ENCODE measurements at regions not wholly inside any gene's neighbourhood (a gene's known extent, or its start where the extent isn't known, plus 50 kb on each side); places are given as distances from the start of the nearest gene placed in this dataset.

DNA sequence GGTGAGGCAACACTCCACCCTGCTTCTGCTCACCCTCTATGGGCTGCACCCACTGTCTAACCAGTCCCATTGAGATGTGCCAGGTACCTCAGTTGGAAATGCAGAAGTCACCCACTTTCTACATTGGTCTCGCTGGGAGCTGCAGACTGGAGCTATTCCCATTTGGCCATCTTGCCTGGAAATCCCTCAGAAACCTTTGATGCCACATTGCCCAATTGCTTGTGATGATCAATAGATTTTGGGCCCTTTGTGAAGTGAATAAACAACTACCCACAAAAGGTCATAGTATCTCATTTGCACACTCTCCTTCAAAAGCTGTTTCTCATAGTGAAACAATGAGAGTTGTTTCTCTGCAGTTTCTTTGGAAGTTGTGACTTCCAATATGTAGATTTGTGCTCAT is 742.9 kb downstream of the INHBA start:
- no peak for DNase-seq
- no peaks in the 10 kb centered on the region for H3K23me2 ChIP-seq (ENCODE audit: insufficient read length, low read depth, low read length, poor library complexity, severe bottlenecking)
- no peak overlapping the region for H2BK15ac ChIP-seq (ENCODE audit: low read depth, low read length)
- no peak overlapping the region for H3K4me2 ChIP-seq (ENCODE audit: insufficient read depth, insufficient read length, low read length)
- H3K9ac ChIP-seq (ENCODE audit: extremely low read depth, insufficient read length, low read length), result no peak overlapping the region
- no peak overlapping the region for H3K14ac ChIP-seq (ENCODE audit: insufficient read depth, low read length)
- H2BK12ac ChIP-seq (ENCODE audit: insufficient read length, low read depth, low read length), result no peak overlapping the region
- no peaks in the 10 kb centered on the region for H3K4me1 Mint-ChIP-seq
- no peak overlapping the region for H2AK5ac ChIP-seq (ENCODE audit: insufficient read length, low read length)
- H3K4me1 ChIP-seq (ENCODE audit: insufficient read depth, low read length), result no peaks in the 10 kb centered on the region
- no peaks in the 10 kb centered on the region for H3K27me3 ChIP-seq (ENCODE audit: insufficient read depth, low read length)
- H4K91ac ChIP-seq (ENCODE audit: insufficient read length, low read depth, low read length), result no peak overlapping the region
- no peaks in the 10 kb centered on the region for H3K9me3 ChIP-seq (ENCODE audit: control insufficient read depth, low read depth, low read length)
- H3K27me3 Mint-ChIP-seq (ENCODE audit: low read depth), result no peaks in the 10 kb centered on the region
- no peak overlapping the region for H3K56ac ChIP-seq (ENCODE audit: insufficient read length, low read depth, low read length)
- no peaks in the 10 kb centered on the region for H3K79me1 ChIP-seq (ENCODE audit: insufficient read depth, low read depth, low read length, poor library complexity, severe bottlenecking)
- no peaks in the 10 kb centered on the region for H3K79me2 ChIP-seq (ENCODE audit: insufficient read depth, low read length)
- TF ChIP-seq, protein P1, sequence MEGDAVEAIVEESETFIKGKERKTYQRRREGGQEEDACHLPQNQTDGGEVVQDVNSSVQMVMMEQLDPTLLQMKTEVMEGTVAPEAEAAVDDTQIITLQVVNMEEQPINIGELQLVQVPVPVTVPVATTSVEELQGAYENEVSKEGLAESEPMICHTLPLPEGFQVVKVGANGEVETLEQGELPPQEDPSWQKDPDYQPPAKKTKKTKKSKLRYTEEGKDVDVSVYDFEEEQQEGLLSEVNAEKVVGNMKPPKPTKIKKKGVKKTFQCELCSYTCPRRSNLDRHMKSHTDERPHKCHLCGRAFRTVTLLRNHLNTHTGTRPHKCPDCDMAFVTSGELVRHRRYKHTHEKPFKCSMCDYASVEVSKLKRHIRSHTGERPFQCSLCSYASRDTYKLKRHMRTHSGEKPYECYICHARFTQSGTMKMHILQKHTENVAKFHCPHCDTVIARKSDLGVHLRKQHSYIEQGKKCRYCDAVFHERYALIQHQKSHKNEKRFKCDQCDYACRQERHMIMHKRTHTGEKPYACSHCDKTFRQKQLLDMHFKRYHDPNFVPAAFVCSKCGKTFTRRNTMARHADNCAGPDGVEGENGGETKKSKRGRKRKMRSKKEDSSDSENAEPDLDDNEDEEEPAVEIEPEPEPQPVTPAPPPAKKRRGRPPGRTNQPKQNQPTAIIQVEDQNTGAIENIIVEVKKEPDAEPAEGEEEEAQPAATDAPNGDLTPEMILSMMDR (conservative IDR thresholded peaks at IDR 0.05), result no peak
- H3K9me3 Mint-ChIP-seq, result peaks cover 18 to 26% of the 10 kb centered on the region in 2 experiments; a peak in 4 of 5 replicates
- H3K18ac ChIP-seq (ENCODE audit: insufficient read length, low read depth, low read length), result no peak overlapping the region
- no CpG with 5 or more reads among the region's 1 CpG for WGBS (ENCODE audit: extremely low coverage, insufficient read length, low lambda C conversion rate)
- H3K27ac ChIP-seq (ENCODE audit: insufficient read length, low read depth, low read length), result no peak overlapping the region
- no peak overlapping the region for H3K27ac Mint-ChIP-seq
- no peaks in the 10 kb centered on the region for H4K20me1 ChIP-seq (ENCODE audit: control insufficient read depth, insufficient read depth, insufficient read length)
- H4K5ac ChIP-seq (ENCODE audit: insufficient read length, low read depth, low read length), result no peak overlapping the region
- H3K4me3 Mint-ChIP-seq, result no peak overlapping the region
- H2BK5ac ChIP-seq (ENCODE audit: insufficient read length, low read length), result no peak overlapping the region
- no peak overlapping the region for H2BK20ac ChIP-seq (ENCODE audit: low read depth, low read length, poor library complexity, severe bottlenecking)
- H3K4ac ChIP-seq (ENCODE audit: low read depth, low read length), result no peak overlapping the region
- H2BK120ac ChIP-seq (ENCODE audit: low read depth, low read length, poor library complexity, severe bottlenecking), result no peak overlapping the region
- no peak overlapping the region for H3T11ph ChIP-seq (ENCODE audit: low read length)
- H3K23ac ChIP-seq (ENCODE audit: insufficient read length, low read depth, low read length), result no peak overlapping the region
- no peak overlapping the region for H2AFZ ChIP-seq (ENCODE audit: low read length)
- no peak overlapping the region for H4K8ac ChIP-seq (replicated peaks; ENCODE audit: insufficient read length, low read depth, low read length)
- H3K36me3 Mint-ChIP-seq (ENCODE audit: insufficient read depth in 1 of 3, low read depth in 3 of 3), result peaks cover 5 to 9% (median 6%) of the 10 kb centered on the region in 3 experiments; a peak in 4 of 7 replicates

Measured in H9 (cell line).